GM21526 (cell line): ENCODE measurements at regions not wholly inside any gene's neighbourhood (a gene's known extent, or its start where the extent isn't known, plus 50 kb on each side); places are given as distances from the start of the nearest gene placed in this dataset.

Experiments
- ATAC-seq: cut with Tn5 transposase; IDR thresholded peaks from one replicate; pipeline ENCODE4 v1.9.1; 2021; ENCODE audit warnings: moderate library complexity; ENCODE audit not compliant: unreplicated experiment, low FRiP score

GRCh38 chr2:52974127-52974526, 793.5 kb upstream of the CHAC2 start:
- ATAC-seq: no peak

DNA sequence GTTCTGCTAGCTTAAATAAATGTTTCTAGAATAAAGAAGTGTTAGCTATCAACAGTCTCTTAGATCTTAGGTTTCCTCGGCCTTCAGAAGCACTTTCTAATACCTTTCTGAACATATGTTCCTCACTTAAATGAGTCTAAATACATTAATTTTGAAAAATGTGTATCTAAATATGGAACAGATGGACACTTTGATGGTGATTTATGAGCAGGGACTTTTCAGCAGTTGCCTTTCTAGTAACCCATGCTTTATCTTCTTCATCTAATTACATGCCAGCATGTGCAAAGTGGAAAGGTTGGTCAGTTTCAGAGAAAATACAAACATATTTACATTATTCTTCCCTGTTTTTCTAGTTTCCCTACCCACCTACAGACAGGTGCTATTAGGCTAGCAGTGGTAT, 797.0 kb upstream of the CHAC2 start:
- ATAC-seq: no peak

GRCh38 chr2:52968043-52968442, 799.6 kb upstream of the CHAC2 start:
- ATAC-seq: no peak

DNA sequence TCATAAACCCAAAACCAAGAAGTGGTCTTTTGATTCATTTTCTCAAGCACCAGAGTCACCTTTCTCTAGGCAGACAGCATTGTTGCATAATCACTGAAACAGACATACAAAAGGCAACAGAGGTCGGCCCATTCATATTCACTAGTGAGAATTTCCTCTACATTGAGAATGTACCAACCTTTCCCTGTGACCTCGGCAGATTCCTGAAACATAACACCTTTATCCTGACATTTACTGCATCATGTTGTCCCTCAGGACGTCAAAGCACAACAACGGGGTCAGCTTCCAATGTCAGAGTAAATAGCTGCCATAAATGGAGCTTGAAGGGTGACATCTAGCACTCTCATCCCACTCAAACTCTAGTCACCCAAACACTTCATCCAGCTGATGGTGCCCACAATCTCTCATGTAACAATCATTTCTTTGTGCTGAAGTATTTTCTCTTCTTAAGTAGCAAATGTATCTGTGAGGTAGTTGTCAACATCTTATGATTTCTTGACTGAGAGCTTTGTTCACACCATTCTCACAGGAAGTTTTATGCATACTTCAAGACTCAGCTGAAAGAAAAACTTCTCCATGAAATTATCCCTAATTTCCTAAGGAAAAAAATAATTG, 802.6 kb upstream of the CHAC2 start:
- no peak for ATAC-seq

DNA sequence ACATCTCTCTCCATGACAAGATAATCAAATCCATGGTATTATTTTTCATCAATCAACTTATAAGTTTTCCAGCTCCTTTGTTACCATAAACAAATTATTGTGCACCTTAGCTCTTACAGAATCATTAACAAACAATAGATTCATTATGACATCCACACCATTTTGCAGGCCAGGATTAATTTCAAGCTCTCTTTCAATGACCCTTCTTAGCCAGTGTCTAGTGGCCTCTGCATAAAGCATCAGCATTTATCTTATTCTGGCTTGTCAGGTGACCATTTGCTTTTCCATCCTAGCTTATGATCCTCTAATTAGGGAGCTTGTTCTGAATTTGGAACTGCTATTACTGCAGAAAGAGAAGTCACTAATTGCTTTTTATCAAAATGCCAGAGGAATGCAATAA, 806.2 kb upstream of the CHAC2 start:
- ATAC-seq: no peak

DNA sequence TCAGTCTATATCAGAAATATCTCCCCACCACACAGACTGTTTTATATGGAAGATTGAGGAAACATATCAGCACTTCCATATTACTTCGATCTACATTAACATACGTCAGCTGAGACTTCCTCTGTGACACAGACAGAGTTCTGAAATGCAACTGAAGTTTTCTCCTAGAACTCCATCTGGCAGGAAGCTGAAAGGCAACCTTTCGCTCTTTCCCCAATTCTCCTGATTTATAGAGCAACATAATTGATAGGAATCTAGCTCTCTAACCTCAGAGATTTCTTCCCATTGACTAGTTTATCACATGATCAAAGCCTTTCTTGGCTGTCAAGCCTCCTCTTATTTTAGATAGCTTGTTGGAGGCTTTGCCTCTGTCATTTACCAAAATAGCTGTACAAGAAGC, 806.7 kb upstream of the CHAC2 start:
- ATAC-seq: no peak

- no peak for ATAC-seq
These were observed 807.8 kb upstream of the CHAC2 start for GRCh38 chr2:52959801-52960200.

GRCh38 chr2:52956766-52957165, 810.8 kb upstream of the CHAC2 start:
- ATAC-seq: no peak

DNA sequence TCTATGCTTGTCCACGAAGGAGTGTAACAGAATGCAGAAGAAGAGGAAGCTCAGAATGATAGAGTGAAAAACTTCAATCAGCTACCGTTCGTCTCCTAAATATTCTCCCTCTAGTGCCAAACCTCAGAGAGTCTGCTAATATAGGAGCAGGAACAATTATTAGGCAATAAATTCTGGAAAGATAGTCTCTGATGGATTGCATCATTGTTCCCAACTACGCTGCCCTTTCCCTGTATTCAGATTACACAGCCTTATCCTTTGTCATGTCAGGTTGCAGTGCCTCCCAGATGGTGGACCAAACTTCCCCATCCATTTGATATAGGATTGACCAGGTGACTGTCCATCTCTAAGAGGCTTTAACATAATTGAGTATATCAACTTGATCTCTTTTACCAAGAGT, 811.5 kb upstream of the CHAC2 start:
- ATAC-seq: no peak

DNA sequence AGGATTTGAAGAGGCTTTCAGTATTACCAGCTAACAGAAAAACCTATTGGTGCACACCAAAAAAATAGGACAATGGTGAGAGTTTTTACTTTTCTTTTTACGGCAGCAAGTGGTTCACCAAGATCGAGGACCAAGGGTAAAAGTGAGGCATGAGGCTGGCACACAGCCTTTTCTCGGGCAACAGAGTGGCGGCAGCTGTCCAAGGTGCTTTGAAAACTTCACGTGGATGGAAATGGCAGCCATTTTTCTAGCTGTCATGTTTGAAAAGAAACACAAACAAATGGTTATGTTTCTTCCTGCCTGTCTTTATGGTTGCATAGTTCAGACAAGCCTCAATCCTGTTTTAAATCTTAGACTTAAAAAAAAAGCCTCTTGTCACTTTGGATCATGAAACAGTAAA, 812.5 kb upstream of the CHAC2 start:
- no peak for ATAC-seq

GRCh38 chr2:52940101-52940500, 827.5 kb upstream of the CHAC2 start:
- no peak for ATAC-seq

DNA sequence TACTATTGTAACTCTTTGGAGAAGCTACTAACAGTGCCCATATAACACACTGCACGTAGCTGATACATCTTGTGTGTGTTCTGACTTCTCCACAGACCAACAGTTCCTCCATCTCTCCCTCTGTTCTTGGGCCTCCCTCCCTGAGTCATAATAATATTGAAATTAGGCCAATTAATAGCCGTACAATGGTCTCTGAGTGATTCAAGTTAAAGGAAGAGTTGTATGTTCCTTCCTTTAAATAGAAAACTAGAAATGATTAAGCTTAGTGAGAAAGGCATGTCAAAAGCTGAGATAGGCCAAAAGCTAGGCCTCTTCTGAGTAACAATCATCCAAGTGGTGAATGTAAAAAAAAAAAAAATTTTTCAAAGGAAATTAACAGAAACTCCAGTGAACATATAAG, 828.4 kb upstream of the CHAC2 start:
- no peak for ATAC-seq

DNA sequence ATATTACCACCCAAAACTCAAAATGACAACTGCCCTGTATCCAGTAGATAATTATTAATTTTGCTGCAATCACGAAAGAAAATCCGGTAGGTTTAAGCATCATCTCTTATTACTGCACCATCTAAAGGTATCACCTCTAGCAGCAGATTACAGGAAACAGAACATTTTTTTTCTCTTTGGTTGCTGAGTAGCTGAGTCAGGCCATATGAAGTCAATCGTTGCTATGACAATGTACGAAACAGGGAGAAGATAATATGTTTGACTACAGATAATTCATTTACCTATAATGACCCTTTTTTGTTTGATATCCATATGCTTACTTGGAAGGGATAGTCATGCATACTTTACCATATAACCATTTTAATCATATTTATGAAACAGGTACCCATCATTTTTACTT, 831.6 kb upstream of the CHAC2 start:
- ATAC-seq: no peak

DNA sequence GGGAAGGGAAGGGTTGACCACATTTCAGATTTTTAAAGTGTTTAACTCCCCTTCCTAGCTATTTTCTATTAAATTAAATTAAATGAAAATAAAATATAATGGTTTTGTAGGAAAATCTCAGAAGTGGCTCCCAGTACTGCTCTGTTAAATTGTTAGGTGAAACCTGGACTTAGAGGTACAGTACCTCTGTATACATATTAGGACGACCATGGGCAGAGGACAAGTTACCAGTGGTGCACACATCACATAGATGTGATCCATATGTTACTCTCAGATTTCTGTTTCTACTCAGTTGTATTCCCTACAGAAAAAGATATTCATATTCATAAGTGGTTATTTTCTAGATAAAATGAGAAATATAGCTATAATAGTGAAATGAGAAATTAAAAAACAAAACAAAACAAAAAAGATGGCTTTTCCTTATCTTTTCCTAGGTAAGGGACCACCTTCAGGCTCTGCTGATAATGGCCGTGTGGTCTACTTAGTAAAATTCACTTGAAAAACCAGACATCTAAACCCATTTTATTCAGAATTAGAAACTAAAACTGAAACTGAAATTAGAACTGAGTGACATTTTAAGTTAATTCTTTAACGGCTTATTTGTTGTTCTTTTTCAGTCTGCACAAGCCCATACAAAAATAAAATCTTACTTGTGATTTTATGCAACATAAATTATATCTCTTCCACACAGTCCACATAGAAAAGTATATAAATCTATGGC, 832.5 kb upstream of the CHAC2 start:
- ATAC-seq: peak; percentile 20

- peak; percentile 44 for ATAC-seq
These were observed 833.2 kb upstream of the CHAC2 start for GRCh38 chr2:52934323-52934898.

- ATAC-seq: no peak
These were observed 833.7 kb upstream of the CHAC2 start for GRCh38 chr2:52933878-52934277.

DNA sequence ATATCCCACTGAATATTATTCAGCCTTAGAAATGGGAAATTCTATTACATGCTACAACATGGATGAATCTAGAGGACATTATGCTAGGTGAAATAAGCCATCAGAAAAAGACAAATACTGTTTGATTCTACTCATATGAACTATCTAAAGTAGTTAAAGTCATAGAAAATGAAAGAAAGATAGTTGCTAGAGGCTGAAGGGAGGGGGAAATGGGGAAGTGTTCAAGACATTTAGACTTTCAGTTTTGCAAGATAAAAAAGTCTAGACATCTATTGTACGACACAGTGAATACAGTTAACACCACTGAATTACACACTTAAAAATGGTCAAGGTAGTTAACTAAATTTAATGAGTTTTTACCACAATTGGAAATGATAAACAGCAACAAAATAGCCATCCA, 835.9 kb upstream of the CHAC2 start:
- peak; percentile 52 for ATAC-seq

GRCh38 chr2:52929412-52929811, 838.2 kb upstream of the CHAC2 start:
- ATAC-seq: no peak

- ATAC-seq: no peak
These were observed 847.9 kb upstream of the CHAC2 start for GRCh38 chr2:52919673-52920072.

DNA sequence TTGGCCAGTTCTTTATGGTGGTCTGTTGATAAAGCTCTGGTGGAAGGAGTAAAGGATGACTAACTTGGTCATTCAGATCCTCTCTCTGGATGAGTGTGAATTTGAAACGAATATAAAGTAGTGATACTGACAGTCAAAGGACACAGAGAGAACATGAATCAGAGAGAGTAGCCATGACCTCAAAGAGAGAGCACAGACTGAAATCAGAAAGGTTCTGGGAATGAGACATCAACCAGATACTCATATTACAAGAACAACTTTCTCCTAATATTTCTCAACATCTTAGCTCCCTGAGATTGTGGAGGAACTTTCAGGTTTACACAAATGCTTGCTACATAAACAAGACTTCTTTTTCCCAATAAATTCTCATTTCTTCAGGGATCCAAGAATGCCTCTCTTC, 849.1 kb upstream of the CHAC2 start:
- no peak for ATAC-seq

GRCh38 chr2:52916981-52917380, 850.6 kb upstream of the CHAC2 start:
- ATAC-seq: no peak

DNA sequence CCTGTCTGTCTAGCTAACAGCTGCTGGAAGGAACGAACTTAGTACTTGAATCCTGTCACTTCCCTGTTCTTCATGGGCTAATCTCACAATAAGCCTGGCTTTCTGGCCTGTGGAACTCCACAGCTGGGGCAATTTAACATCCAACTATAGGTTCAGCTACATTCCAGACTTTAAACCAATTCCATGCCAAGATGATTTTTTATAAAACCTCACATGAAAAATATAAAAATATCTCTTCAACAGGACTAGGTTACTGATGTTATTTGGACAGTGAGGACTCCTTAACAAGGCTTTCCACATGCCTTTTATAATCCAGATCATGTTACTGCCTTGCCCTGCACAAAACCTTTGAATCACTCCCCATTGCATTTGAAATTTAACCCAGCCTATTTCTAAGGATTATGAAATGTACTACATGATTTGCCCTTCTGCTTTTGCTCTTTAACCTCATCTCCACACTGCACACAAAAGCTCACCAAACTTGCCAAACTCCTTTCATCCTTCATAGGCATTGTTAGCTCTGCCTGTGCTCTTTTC, 863.2 kb upstream of the CHAC2 start:
- no peak for ATAC-seq
